ENCODE measurements at regions not wholly inside any gene's neighbourhood (a gene's known extent, or its start where the extent isn't known, plus 50 kb on each side); places are given as distances from the start of the nearest gene placed in this dataset.

- no peak overlapping the region for H3K4me3 ChIP-seq (ENCODE audit: low read depth, low read length)
- DNase-seq (ENCODE audit: low read depth), result no peak
Observed at GRCh38 chr4:175944126-175944910, 121.3 kb upstream of the WDR17 start.

GRCh38 chr4:175946472-175947116, 119.0 kb upstream of the WDR17 start:
- H3K4me3 ChIP-seq (ENCODE audit: low read depth, low read length), result no peak overlapping the region

DNA sequence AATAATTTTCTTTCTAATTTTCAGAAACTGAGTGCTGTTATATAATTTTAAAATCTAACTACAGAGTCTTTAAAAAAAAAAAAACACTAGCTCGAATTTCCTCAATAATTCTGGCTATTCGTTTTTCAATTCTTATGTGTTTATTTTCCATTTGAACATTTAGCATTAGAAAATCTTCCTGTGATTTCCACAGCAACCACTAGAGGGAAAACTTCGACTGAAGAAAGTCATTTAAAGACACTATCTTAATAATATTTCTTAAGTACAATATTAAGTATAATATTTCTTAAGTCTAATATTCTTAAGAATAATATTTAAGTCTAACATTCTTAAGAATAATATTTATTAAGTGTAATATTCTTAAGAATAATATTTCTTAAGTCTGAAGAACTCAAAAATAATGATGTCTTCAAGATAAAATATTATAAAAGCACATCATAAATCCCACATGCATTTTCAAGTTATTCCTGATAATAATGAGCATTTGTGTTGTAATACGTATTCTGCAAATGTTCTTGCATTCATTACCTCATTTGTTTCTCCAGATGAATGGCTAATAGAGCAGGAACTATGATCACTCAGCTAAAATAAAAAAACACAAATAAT, 118.4 kb upstream of the WDR17 start:
- H3K4me3 ChIP-seq (ENCODE audit: low read depth, low read length), result no peak overlapping the region
- no peak for DNase-seq (ENCODE audit: low read depth)

More at GRCh38 chr4:175946472-175947116, 119.0 kb upstream of the WDR17 start:
- no peak for DNase-seq (ENCODE audit: low read depth)

GRCh38 chr4:175951794-175952193, 113.8 kb upstream of the WDR17 start:
- H3K4me3 ChIP-seq (ENCODE audit: low read depth, low read length), result no peak overlapping the region
- DNase-seq (ENCODE audit: low read depth), result no peak

GRCh38 chr4:175953116-175953515, 112.5 kb upstream of the WDR17 start:
- no peak for DNase-seq (ENCODE audit: low read depth)

DNA sequence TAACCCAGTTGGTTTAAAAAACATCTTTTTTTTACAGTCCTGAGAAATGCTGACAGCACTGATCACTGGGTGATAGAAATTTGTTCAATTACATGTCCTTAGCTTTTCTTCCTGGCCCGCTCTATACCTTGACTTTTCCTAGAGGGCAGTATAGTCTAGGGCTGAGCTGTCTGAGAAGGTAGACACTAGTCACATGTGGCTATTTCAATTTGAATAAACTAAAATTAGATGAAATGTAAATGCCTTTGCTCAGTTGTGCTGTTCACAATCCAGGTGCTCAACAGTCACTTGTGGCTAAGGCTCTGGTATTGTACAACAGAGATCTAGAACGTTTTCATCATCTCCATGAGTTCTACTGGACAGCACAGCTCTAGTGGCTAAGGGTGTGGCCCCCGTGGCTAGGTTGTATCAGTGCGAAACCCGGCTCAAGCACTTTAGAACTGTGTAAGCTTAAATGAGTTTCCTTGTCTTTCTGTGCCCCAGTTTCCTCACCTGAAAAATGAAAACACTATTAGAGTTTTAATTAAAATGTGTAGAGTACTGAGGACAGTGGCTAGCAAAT, 111.6 kb upstream of the WDR17 start:
- H3K4me3 ChIP-seq (ENCODE audit: low read depth, low read length), result no peak overlapping the region
- DNase-seq (ENCODE audit: low read depth), result no peak

More at GRCh38 chr4:175953116-175953515, 112.5 kb upstream of the WDR17 start:
- H3K4me3 ChIP-seq (ENCODE audit: low read depth, low read length), result no peak overlapping the region

DNA sequence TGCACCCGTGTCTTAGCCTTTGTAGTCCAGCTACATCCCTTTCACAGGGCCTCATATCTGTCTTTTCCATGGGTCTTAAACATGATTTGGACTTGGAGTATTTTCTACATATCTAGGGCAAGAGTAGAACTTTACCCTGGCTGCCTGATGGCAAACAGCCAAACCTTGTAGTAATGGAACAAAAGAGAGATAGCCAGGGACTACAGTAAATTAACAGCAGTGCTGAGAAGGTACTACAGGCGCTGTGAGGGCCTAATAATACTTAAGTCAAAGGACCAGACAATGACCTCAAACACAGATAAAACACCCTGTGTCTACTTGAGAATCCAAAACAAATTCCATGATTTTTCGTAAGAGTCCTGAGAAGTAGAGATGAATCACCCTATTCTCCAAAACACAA, 111.0 kb upstream of the WDR17 start:
- no peak overlapping the region for H3K4me3 ChIP-seq (ENCODE audit: low read depth, low read length)
- no peak for DNase-seq (ENCODE audit: low read depth)

DNA sequence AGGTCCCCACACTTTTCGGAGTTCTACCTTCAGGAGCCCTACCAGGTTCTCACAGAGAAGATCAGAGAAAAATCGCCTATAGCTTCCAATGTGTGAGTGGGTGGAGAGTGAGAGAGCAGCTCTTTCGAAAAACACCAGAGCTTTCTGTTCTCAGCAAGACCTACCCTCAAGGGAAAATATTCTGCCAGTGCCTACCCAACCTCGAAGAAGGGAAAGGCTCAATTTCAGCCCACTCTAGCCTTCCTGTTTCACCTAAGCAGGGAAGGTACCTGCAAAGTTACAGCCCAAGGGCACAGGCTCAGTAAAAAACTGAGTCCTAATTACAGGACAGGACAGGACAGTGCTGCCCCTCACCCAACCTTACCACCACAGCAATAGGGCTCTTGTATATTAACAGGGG, 104.0 kb upstream of the WDR17 start:
- no peak overlapping the region for H3K4me3 ChIP-seq (ENCODE audit: low read depth, low read length)
- no peak for DNase-seq (ENCODE audit: low read depth)

- DNase-seq (ENCODE audit: low read depth), result no peak
- no peak overlapping the region for H3K4me3 ChIP-seq (ENCODE audit: low read depth, low read length)
Observed at GRCh38 chr4:175970072-175970471, 95.6 kb upstream of the WDR17 start.

DNA sequence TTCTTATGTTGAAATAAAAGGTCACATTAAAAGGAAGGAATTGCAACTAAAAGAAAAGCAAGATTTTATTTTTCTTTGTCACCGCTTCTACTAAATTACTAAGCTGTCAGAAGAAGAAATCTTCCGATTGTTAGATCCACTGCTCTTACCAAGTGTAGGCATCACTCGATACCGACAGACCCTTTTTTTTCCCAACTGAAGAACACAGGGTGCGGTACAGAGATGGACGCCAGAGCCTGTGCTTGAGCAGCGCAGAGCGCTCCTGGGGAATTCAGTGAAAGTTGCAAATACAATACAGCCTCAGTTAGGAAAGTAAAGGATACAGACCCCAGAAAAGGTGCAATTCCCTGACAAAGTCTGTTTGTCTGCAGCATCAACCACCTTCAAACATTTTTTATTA, 94.9 kb upstream of the WDR17 start:
- DNase-seq (ENCODE audit: low read depth), result no peak
- no peak overlapping the region for H3K4me3 ChIP-seq (ENCODE audit: low read depth, low read length)

- no peak overlapping the region for H3K4me3 ChIP-seq (ENCODE audit: low read depth, low read length)
- no peak for DNase-seq (ENCODE audit: low read depth)
Observed at GRCh38 chr4:175971388-175972179, 94.1 kb upstream of the WDR17 start.

- H3K4me3 ChIP-seq (ENCODE audit: low read depth, low read length), result no peak overlapping the region
- no peak for DNase-seq (ENCODE audit: low read depth)
Observed at GRCh38 chr4:175973027-175973923, 92.4 kb upstream of the WDR17 start.

GRCh38 chr4:175983636-175984035, 82.0 kb upstream of the WDR17 start:
- no peak for DNase-seq (ENCODE audit: low read depth)
- H3K4me3 ChIP-seq (ENCODE audit: low read depth, low read length), result no peak overlapping the region

DNA sequence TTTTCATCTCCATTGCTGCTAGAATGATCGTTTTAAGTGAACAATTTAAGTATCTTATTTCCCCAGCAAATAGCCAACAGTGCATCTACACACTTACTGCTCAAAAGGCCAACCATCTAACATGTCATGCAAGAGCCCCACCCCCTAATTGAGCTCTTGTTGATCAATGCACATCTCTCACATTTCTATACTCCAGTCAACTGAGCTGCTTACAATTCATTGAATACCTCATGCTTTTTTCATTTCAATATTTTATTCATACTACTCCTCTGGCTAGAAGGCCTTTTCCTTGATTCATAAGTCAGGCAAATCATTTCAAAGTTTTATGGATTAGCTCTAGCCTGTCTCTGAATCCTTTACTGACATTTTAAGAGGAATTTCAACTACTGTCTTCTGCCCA, 79.0 kb upstream of the WDR17 start:
- no peak for DNase-seq (ENCODE audit: low read depth)
- H3K4me3 ChIP-seq (ENCODE audit: low read depth, low read length), result no peak overlapping the region

DNA sequence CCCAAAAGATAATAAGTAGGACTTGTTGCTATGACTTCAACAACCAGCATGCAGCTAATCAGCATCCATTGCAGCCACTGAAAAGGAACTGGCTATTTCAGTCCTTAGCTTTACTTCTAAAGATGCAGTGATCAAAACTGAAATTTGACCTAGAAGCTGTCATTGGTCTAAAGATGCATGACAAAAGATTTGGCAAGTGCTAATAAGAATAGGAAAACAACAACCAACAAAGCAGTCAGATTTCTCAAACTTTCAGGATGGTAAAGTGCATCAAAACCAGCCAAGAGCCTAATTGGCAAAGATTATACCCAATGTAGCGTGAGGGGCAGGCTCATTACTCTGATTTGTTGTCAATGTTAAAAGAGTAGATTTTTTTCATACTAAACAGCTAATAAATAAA, 77.1 kb upstream of the WDR17 start:
- no peak for DNase-seq (ENCODE audit: low read depth)

DNA sequence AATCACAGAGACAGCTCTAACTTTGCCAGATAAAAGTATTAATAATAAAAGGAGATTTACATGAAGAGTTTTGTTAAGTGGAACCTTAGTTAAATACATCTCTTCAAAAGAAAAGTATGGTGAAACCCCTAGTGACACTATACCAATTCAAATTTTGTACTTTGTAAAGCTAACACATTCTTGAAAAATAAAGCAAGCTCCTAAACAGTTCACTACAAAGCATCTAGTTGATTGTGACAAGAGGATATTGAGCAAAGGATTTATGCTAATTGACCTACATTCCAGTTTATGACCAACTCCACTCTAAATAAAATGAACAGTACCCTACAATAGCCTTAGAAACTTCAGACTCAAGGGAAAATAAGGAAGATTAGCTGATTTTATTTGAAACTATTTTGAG, 69.4 kb upstream of the WDR17 start:
- H3K4me3 ChIP-seq (ENCODE audit: low read depth, low read length), result no peak overlapping the region
- no peak for DNase-seq (ENCODE audit: low read depth)

More for the DNA sequence above, 77.1 kb upstream of the WDR17 start:
- no peak overlapping the region for H3K4me3 ChIP-seq (ENCODE audit: low read depth, low read length)

GRCh38 chr4:175997291-175997690, 68.3 kb upstream of the WDR17 start:
- no peak for DNase-seq (ENCODE audit: low read depth)

GRCh38 chr4:175998782-175999181, 66.9 kb upstream of the WDR17 start:
- no peak for DNase-seq (ENCODE audit: low read depth)
- no peak overlapping the region for H3K4me3 ChIP-seq (ENCODE audit: low read depth, low read length)

More at GRCh38 chr4:175997291-175997690, 68.3 kb upstream of the WDR17 start:
- H3K4me3 ChIP-seq (ENCODE audit: low read depth, low read length), result no peak overlapping the region

DNA sequence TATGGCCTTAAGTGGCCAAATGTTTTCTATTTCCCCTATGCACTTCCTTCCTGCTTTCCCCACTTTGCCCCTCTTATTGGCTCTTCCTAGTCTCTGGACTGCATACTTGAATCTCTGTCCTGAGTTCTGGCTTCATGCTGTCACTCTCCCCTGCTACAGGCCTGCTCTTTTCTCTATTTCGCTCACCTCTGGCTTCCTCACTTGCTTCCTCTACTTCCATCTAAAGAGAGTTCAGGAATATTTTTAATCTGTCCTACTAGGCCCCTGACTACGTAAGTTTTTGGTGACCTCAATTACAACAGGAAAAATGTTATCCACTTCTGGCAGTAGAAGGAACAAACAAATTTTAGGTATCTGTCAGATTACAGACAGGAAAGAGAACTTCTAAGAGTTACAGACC, 65.7 kb upstream of the WDR17 start:
- no peak overlapping the region for H3K4me3 ChIP-seq (ENCODE audit: low read depth, low read length)
- no peak for DNase-seq (ENCODE audit: low read depth)

Data from skeletal muscle cell (primary cell).